CD4-positive, alpha-beta memory T cell (primary cell): ENCODE measurements at regions not wholly inside any gene's neighbourhood (a gene's known extent, or its start where the extent isn't known, plus 50 kb on each side); places are given as distances from the start of the nearest gene placed in this dataset.

Experiments used
- CTCF ChIA-PET: fragments of 350-600 bp; sonication (Branson Sonifier 250); formaldehyde crosslinking; loops from one replicate; lab custom pipeline; 2021; ENCODE audit warnings: inconsistent platforms; ENCODE audit not compliant: partially characterized antibody; lab: Charles Lee
- POLR2A ChIA-PET: fragments of 350-600 bp; sonication (Branson Sonifier 250); formaldehyde crosslinking; loops from one replicate; lab custom pipeline; 2021; ENCODE audit not compliant: partially characterized antibody; lab: Charles Lee
- DNase-seq, 5 donors: peaks; one replicate each; pipeline versions ENCODE4 v3.0.0 to v3.0.0-alpha.2; 2020 to 2022; ENCODE audit warnings: mixed read lengths in 1 of 5
- H3K27ac ChIP-seq: one replicate; pipeline ENCODE4 v1.7.0; 2013; ENCODE audit warnings: low read depth, low read length
- H3K27me3 ChIP-seq: 2 replicates; pipeline ENCODE4 v1.7.0; 2013; ENCODE audit warnings: mild to moderate bottlenecking, low read length, moderate library complexity; ENCODE audit not compliant: insufficient read depth
- H3K36me3 ChIP-seq: 2 replicates; pipeline ENCODE4 v1.7.0; 2013; ENCODE audit warnings: mild to moderate bottlenecking, low read length, moderate library complexity; ENCODE audit not compliant: insufficient read depth
- H3K4me1 ChIP-seq: 2 replicates; pipeline ENCODE4 v1.7.0; 2013; ENCODE audit warnings: mild to moderate bottlenecking, low read length, moderate library complexity; ENCODE audit not compliant: insufficient read depth
- H3K4me3 ChIP-seq, 2 donors: one replicate each; pipeline ENCODE4 v1.7.0; 2013; ENCODE audit warnings: low read length in 2 of 2, mild to moderate bottlenecking in 1 of 2
- H3K9me3 ChIP-seq, 2 donors: one replicate each; pipeline ENCODE4 v1.7.0; 2013; ENCODE audit warnings: low read length in 2 of 2, control low read depth in 1 of 2; ENCODE audit not compliant: control insufficient read depth in 1 of 2
- H3K27ac Mint-ChIP-seq, 7 donors: one replicate each; pipeline ENCODE4 v1.8.0; 2020 to 2021; ENCODE audit warnings: mixed read lengths in 7 of 7, mild to moderate bottlenecking in 6 of 7, inconsistent platforms in 3 of 7, moderate library complexity in 3 of 7
- H3K27me3 Mint-ChIP-seq, 2 donors: one replicate each; pipeline ENCODE4 v1.8.0; 2020 to 2021; ENCODE audit warnings: mixed read lengths in 2 of 2
- H3K36me3 Mint-ChIP-seq, 2 donors: one replicate each; pipeline ENCODE4 v1.8.0; 2020 to 2021; ENCODE audit warnings: mixed read lengths in 2 of 2, inconsistent platforms in 1 of 2, mild to moderate bottlenecking in 1 of 2
- H3K4me1 Mint-ChIP-seq, 4 donors: one replicate each; pipeline ENCODE4 v1.8.0; 2020 to 2021; ENCODE audit warnings: mixed read lengths in 4 of 4, mild to moderate bottlenecking in 1 of 4
- H3K4me3 Mint-ChIP-seq, 8 donors: one replicate each; pipeline ENCODE4 v1.8.0; 2020 to 2021; ENCODE audit warnings: mixed read lengths in 8 of 8, mild to moderate bottlenecking in 7 of 8, moderate library complexity in 6 of 8, inconsistent platforms in 3 of 8
- H3K9me3 Mint-ChIP-seq, 8 donors: one replicate each; pipeline ENCODE4 v1.8.0; 2020 to 2021; ENCODE audit warnings: mixed read lengths in 8 of 8, mild to moderate bottlenecking in 5 of 8, inconsistent platforms in 3 of 8, moderate library complexity in 1 of 8
- intact Hi-C: fragments of 100-400 bp; cut with micrococcal nuclease; formaldehyde crosslinking; loops from one replicate; pipeline ENCODE4 v1.15.1; 2023

DNA sequence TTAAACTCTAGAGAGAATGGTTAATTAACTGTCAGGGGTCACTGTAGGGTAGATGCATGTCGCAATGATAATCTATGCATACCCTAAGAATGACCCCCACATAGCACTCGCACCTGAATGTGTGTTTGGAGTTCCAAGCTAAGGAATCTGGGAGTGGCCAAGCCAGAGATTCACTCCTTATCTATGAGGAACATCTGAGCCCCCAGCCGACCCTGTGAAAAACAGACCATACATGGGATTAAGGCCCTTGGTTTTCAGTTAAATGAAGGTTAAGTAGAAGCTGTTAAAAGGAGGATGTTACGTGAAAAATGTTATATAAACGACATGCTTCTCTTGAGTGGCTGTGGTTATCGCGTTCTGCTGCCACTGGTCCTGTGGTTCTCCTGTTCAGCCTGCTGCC lies 147.2 kb downstream of the RELL1 start:
- intact Hi-C loops: no loop called here

DNA sequence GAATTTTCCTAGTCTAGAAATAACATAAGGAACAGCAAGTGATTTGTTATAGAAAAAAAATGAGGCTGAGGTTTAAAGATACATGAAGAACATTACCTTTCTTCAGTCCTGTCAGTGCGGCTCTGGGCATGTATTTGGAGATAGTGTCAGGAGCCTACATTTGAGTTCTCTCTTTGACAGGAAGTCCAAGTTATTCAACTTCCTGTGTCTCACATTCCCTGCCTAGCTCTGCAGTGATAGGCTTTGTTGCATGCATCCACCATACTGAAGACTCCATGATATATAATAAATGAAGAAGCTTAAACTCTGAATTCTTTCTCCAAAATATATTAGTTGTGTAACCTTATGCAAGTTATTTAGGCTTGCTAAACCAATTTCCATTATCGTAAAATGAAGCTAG lies 148.7 kb downstream of the RELL1 start:
- no peaks in the 10 kb centered on the region for H3K4me1 ChIP-seq
- POLR2A ChIA-PET: no interaction called here
- Mint-ChIP-seq H3K36me3 (no peaks in the 10 kb centered on the region), H3K4me1 (no peaks in the 10 kb centered on the region), H3K27ac (no peak overlapping the region), H3K27me3 (no peaks in the 10 kb centered on the region), H3K4me3 (no peak overlapping the region), H3K9me3 (no peaks in the 10 kb centered on the region)
- intact Hi-C loops: no loop called here
- no peak for DNase-seq
- no peaks in the 10 kb centered on the region for H3K9me3 ChIP-seq
- no peak overlapping the region for H3K27ac ChIP-seq
- no peak overlapping the region for H3K4me3 ChIP-seq
- CTCF ChIA-PET: no interaction called here
- no peaks in the 10 kb centered on the region for H3K36me3 ChIP-seq
- no peaks in the 10 kb centered on the region for H3K27me3 ChIP-seq

More for the DNA sequence above, 147.2 kb downstream of the RELL1 start:
- H3K9me3 Mint-ChIP-seq: no peaks in the 10 kb centered on the region
- no peaks in the 10 kb centered on the region for H3K27me3 Mint-ChIP-seq
- H3K36me3 Mint-ChIP-seq: no peaks in the 10 kb centered on the region
- no peak overlapping the region for H3K4me3 ChIP-seq
- no peak overlapping the region for H3K4me3 Mint-ChIP-seq
- H3K4me1 Mint-ChIP-seq: no peaks in the 10 kb centered on the region
- no peaks in the 10 kb centered on the region for H3K9me3 ChIP-seq
- no peak overlapping the region for H3K27ac ChIP-seq
- CTCF ChIA-PET: no interaction called here
- no peaks in the 10 kb centered on the region for H3K36me3 ChIP-seq
- no peaks in the 10 kb centered on the region for H3K4me1 ChIP-seq
- H3K27me3 ChIP-seq: no peaks in the 10 kb centered on the region
- POLR2A ChIA-PET: no interaction called here
- no peak for DNase-seq
- H3K27ac Mint-ChIP-seq: no peak overlapping the region

DNA sequence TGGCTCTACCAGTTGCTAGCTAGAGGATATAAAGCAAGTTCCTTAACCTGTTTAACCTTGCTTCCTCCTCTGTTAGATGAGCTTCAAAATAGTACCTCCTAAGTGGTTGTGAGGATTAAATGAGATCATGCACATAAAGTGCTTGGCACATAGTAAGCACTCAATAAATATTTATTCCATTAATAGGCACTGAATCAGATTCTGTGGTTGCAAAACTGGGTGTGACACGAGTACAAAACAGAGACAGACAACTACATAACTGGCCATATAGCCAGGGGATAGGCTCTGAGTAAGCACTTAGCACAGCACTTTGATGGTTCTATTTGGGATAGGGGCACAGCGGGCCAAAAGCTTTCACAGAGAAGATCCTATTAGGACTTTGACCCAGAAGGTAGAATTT lies 150.3 kb downstream of the RELL1 start:
- no peaks in the 10 kb centered on the region for H3K9me3 ChIP-seq
- Mint-ChIP-seq H3K4me1 (no peaks in the 10 kb centered on the region), H3K27me3 (no peaks in the 10 kb centered on the region), H3K27ac (no peak overlapping the region), H3K4me3 (no peak overlapping the region), H3K9me3 (no peaks in the 10 kb centered on the region), H3K36me3 (no peaks in the 10 kb centered on the region)
- ChIA-PET CTCF (interaction anchor here (1.1 kb wide), 1 partner anchor 9 kb away, joined by 3 read pairs; no protein-coding TSS in a partner anchor), POLR2A (no interaction called here)
- H3K4me1 ChIP-seq: no peaks in the 10 kb centered on the region
- no peaks in the 10 kb centered on the region for H3K27me3 ChIP-seq
- intact Hi-C loops: no loop called here
- no peak overlapping the region for H3K27ac ChIP-seq
- H3K36me3 ChIP-seq: no peaks in the 10 kb centered on the region
- DNase-seq: no peak
- no peak overlapping the region for H3K4me3 ChIP-seq

DNA sequence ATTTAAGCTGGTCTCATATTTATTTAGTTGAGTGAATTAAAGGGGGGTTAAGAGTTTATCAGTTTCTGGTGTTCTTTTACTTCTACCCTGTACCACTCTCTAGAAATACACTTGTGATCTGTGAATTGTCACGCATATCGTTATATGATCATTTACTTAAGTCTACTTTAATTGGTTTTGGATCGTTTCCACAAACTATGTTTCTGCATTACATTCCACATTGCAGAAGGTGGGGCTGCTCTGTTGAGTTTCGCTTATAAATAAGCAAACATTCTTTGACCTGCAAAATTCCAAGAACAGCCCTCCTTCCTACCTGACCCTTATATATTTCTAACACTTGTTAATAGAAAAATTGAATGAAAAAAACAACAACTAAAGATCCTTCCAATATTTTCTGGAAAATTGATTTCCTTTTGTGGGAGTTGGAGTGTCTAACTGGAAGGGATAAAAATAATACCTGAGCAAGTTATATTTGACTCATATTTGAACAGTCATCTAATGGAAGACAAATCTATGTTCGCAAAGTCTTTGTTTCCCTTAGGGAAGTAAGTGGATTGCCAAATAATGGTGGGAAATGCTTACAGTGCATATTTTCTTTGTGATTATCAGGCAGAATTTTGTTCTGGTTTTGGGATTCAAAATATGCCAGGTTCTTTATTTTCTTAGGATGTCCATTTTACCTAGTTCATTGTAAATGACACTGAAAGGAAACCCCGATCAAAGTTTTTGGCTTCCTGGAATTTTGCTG lies 152.7 kb downstream of the RELL1 start:
- ChIA-PET POLR2A (no interaction called here), CTCF (interaction anchor here (0.9 kb wide), 1 partner anchor 31 kb away, joined by 3 read pairs; no protein-coding TSS in a partner anchor)
- Mint-ChIP-seq H3K36me3 (no peaks in the 10 kb centered on the region), H3K27me3 (no peaks in the 10 kb centered on the region), H3K27ac (no peak overlapping the region), H3K4me1 (no peaks in the 10 kb centered on the region), H3K9me3 (no peaks in the 10 kb centered on the region), H3K4me3 (no peak overlapping the region)
- DNase-seq: no peak
- no peaks in the 10 kb centered on the region for H3K36me3 ChIP-seq
- H3K27ac ChIP-seq: no peak overlapping the region
- H3K4me1 ChIP-seq: no peaks in the 10 kb centered on the region
- intact Hi-C loops: no loop called here
- H3K27me3 ChIP-seq: no peaks in the 10 kb centered on the region
- H3K4me3 ChIP-seq: no peak overlapping the region
- no peaks in the 10 kb centered on the region for H3K9me3 ChIP-seq

DNA sequence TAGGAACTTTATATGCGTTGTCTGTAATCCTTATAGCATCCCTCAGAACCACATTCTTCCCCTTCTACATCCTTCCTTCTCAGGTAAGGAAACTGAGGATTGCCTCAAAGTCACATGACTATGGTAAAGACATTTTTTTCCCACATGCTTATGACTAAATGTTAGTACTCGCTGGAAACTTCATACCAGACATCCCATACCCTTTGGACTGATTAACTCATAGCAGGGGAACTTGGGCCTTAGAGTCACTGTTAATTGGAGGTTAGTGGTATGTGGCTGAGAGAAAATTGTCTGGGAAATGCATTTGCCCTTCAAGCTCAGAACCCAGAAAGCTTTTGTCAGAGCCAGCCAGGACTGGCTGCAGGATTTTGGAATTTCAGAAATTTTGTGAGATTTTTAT lies 155.0 kb downstream of the RELL1 start:
- H3K4me1 ChIP-seq: no peaks in the 10 kb centered on the region
- no peaks in the 10 kb centered on the region for H3K36me3 ChIP-seq
- H3K27me3 ChIP-seq: no peaks in the 10 kb centered on the region
- no peak overlapping the region for H3K27ac ChIP-seq
- no peaks in the 10 kb centered on the region for H3K9me3 Mint-ChIP-seq
- no peak overlapping the region for H3K4me3 Mint-ChIP-seq
- CTCF ChIA-PET: no interaction called here
- no peak for DNase-seq
- no peaks in the 10 kb centered on the region for H3K4me1 Mint-ChIP-seq
- no peaks in the 10 kb centered on the region for H3K36me3 Mint-ChIP-seq
- no peaks in the 10 kb centered on the region for H3K27me3 Mint-ChIP-seq
- POLR2A ChIA-PET: no interaction called here
- H3K4me3 ChIP-seq: no peak overlapping the region
- H3K9me3 ChIP-seq: no peaks in the 10 kb centered on the region
- H3K27ac Mint-ChIP-seq: no peak overlapping the region
- intact Hi-C loops: no loop called here

DNA sequence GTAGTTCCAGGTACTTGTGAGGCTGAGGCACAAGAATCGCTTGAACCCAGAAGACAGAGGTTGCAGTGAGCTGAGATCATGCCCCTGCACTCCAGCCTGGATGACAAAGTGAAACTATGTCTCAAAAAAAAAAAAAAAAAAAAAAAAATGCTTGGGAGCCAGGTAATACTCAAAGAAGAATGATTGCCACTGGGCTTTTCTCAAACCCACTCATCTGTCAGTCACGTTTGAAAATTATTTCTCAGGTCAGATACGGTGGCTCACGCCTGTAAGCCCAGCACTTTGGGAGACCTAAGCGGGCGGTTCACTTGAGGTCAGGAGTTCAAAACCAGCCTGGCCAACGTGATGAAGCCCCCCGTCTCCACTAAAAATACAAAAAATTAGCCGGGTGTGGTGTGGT lies 155.7 kb downstream of the RELL1 start:
- Histone ChIP-seq H3K27me3 (no peaks in the 10 kb centered on the region), H3K27ac (no peak overlapping the region), H3K36me3 (no peaks in the 10 kb centered on the region), H3K4me1 (no peaks in the 10 kb centered on the region), H3K9me3 (no peaks in the 10 kb centered on the region), H3K4me3 (no peak overlapping the region)
- Mint-ChIP-seq H3K4me1 (no peaks in the 10 kb centered on the region), H3K27me3 (no peaks in the 10 kb centered on the region), H3K36me3 (no peaks in the 10 kb centered on the region), H3K27ac (no peak overlapping the region), H3K4me3 (no peak overlapping the region), H3K9me3 (peaks cover 0 to 1% (median 0%) of the 10 kb centered on the region in 8 donors)
- ChIA-PET CTCF (no interaction called here), POLR2A (no interaction called here)
- intact Hi-C loops: no loop called here
- DNase-seq: no peak

DNA sequence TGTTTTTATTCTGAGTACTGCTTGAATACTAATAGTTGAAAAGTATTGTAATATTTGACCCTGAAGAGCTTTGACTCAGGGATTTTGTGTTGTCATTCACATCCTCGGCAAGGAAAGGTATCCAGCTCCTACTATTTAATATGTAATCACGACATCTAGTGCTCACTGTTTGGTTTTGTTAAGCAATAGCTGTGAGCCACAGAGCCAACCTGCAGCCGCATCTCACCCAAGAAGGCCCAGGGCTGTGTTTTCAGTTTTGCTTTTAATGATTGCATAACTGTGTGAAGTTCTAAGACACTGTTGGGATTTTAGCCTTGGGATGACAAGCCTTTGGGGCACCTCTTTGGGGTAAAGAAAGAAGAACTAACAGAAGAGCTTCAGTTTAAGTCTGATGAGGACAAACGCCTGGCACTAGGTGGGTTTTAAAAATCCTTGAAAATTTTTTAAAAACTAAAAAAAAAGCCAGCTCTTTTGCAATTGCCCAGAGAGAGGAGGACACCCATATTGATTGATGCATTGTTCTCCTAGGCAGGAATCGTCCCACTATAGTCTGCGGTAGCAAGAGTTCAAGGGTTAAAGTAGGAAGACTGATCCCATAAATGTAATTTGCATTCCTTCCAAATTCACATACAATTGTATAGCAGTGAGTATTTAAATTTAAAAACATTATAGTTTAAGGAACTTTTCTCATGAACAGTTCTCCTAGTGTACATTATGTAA lies 157.8 kb downstream of the RELL1 start:
- Histone ChIP-seq H3K4me3 (no peak overlapping the region), H3K27ac (no peak overlapping the region), H3K27me3 (no peaks in the 10 kb centered on the region), H3K36me3 (no peaks in the 10 kb centered on the region), H3K4me1 (no peaks in the 10 kb centered on the region), H3K9me3 (no peaks in the 10 kb centered on the region)
- intact Hi-C loops: no loop called here
- Mint-ChIP-seq H3K36me3 (no peaks in the 10 kb centered on the region), H3K9me3 (peaks cover 0 to 7% (median 0%) of the 10 kb centered on the region in 8 donors), H3K27ac (no peak overlapping the region), H3K27me3 (no peaks in the 10 kb centered on the region), H3K4me3 (no peak overlapping the region), H3K4me1 (no peaks in the 10 kb centered on the region)
- ChIA-PET CTCF (interaction anchor here (1.1 kb wide), 1 partner anchor 36 kb away, joined by 3 read pairs; no protein-coding TSS in a partner anchor), POLR2A (no interaction called here)
- no peak for DNase-seq
